Testis (tissue), 2 donors: ENCODE measurements at regions not wholly inside any gene's neighbourhood (a gene's known extent, or its start where the extent isn't known, plus 50 kb on each side); places are given as distances from the start of the nearest gene placed in this dataset.
A peak's percentile ranks its signal among the peaks of the same experiment; 100 is the strongest.
"Not testable (repeated sequence)": the region's sequence is repeated elsewhere in the genome, so short reads cannot be mapped to it uniquely, and the experiment has no call there.

Experiments
- DNase-seq: peaks from one replicate; pipeline ENCODE4 v3.0.0-alpha.2; 2019
- H3K27ac ChIP-seq, 2 donors: fragments of 200-600 bp; sonication (generic); one replicate each; pipeline ENCODE4 v1.5.1; 2019
- H3K27me3 ChIP-seq: fragments of 200-600 bp; sonication (generic); one replicate; pipeline ENCODE4 v1.5.1; 2019
- H3K36me3 ChIP-seq: fragments of 200-600 bp; sonication (generic); one replicate; pipeline ENCODE4 v1.5.1; 2017; ENCODE audit warnings: low read depth; ENCODE audit errors: missing control alignments
- H3K4me1 ChIP-seq: fragments of 200-600 bp; sonication (generic); one replicate; pipeline ENCODE4 v1.5.1; 2019
- H3K4me3 ChIP-seq, 2 donors: fragments of 200-600 bp; sonication (generic); one replicate each; pipeline ENCODE4 v1.5.1; 2017 to 2019
- H3K9me3 ChIP-seq: fragments of 200-600 bp; sonication (generic); one replicate; pipeline ENCODE4 v1.5.1; 2017
- CTCF ChIP-seq, 3 experiments: fragments of 450-650 bp in 2 of 3; fragments of 200-600 bp in 1 of 3; sonication (generic) in 1 of 3; IDR thresholded peaks; one replicate each; pipeline ENCODE4 v1.5.1; 2016 to 2019; ENCODE audit warnings: antibody characterized with exemption in 3 of 3, mild to moderate bottlenecking in 2 of 3, moderate library complexity in 1 of 3
- POLR2A ChIP-seq: fragments of 450-650 bp; IDR thresholded peaks from one replicate; pipeline ENCODE4 v1.6.1; 2017; ENCODE audit warnings: antibody characterized with exemption, mild to moderate bottlenecking, moderate library complexity
- WGBS, 2 donors: methylation state at CpG; one replicate each; pipeline ENCODE4 v1.1.5; 2018; 5-methylcytosine and 5-hydroxymethylcytosine counted together
- intact Hi-C: fragments of 100-400 bp; cut with DNase I; formaldehyde crosslinking; loops from one replicate; pipeline ENCODE4 v1.15.1; 2023; ENCODE audit warnings: low total_unique reads

DNA sequence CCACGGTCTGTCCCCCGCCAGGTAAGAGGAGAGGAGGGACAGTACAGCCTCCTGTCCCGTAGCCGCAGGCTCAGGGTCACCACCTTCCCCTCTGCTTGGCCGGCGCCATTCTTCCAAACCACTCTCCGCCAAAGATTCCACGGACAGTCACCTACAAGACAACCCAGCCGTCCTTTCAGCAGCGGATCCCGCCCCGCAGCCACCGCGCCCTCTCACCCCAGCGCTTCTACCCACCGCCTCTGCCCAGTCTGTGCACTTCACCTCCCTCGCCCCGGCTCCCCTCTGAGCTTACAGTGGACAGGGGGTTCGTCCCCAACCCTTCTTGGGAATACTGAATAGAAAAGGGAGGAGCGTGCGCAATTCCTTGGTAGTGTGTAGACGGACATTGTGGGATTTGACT lies 319.6 kb downstream of the FAM72C start:
- Histone ChIP-seq H3K4me1 (no peaks in the 10 kb centered on the region), H3K27ac (no peak overlapping the region), H3K36me3 (no peaks in the 10 kb centered on the region), H3K4me3 (no peak overlapping the region), H3K27me3 (no peaks in the 10 kb centered on the region), H3K9me3 (no peaks in the 10 kb centered on the region)
- 5 to 13% methylated on average over 21 of the region's 22 CpGs for WGBS, 2 donors
- no peak for DNase-seq
- intact Hi-C loops: no loop called here
- TF ChIP-seq POLR2A: no peak
- no peak for TF ChIP-seq CTCF (IDR thresholded peaks at IDR 0.05)

DNA sequence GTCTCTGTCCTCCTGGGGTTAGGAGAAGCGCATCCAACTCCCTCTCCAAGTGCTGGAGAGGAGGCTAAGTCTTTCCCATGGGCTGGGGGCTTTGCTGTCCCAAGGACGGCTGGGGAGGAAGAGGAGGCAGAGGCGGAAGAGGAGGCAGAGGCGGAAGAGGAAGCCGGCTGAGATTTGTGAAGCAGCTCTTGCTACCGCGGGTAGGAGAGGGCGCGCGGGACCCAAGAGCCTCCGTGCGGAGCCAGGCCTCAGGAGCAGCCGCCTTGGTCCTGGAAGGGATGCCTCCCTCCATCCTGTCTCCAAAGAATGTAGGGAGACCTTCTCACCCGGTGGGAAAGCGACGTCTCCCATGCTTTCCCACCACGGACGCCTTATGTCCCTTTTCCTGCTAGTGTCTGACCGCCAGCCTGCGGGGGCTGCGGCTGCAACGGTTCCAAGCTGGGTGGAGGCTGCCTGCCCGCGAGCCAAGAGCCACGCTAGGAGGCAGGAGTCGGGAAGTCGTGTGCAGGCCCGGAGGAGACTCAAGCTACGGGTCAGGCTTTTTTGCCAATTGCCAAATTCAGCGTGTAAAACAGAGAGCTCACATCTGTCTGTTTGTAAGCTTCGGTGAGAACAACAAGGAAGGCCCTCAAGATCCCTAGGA lies 320.3 kb downstream of the FAM72C start:
- Histone ChIP-seq H3K27ac (no peak overlapping the region), H3K9me3 (no peaks in the 10 kb centered on the region), H3K36me3 (no peaks in the 10 kb centered on the region), H3K4me3 (no peak overlapping the region), H3K4me1 (no peaks in the 10 kb centered on the region), H3K27me3 (no peaks in the 10 kb centered on the region)
- WGBS, 2 donors: 8 to 15% methylated on average over 24 to 28 of the region's 31 CpGs
- intact Hi-C loops: no loop called here
- TF ChIP-seq CTCF (IDR thresholded peaks at IDR 0.05): no peak
- no peak for TF ChIP-seq POLR2A
- peak; percentile 16 for DNase-seq

GRCh38 chr1:143644035-143644434 lies 327.8 kb downstream of the FAM72C start:
- H3K4me3 ChIP-seq, H3K9me3 ChIP-seq, intact Hi-C loops, H3K27me3 ChIP-seq, DNase-seq, H3K27ac ChIP-seq, H3K36me3 ChIP-seq, H3K4me1 ChIP-seq: not testable (repeated sequence)
- WGBS, 2 donors: 33% methylated on average over 1 of the region's 1 CpG

DNA sequence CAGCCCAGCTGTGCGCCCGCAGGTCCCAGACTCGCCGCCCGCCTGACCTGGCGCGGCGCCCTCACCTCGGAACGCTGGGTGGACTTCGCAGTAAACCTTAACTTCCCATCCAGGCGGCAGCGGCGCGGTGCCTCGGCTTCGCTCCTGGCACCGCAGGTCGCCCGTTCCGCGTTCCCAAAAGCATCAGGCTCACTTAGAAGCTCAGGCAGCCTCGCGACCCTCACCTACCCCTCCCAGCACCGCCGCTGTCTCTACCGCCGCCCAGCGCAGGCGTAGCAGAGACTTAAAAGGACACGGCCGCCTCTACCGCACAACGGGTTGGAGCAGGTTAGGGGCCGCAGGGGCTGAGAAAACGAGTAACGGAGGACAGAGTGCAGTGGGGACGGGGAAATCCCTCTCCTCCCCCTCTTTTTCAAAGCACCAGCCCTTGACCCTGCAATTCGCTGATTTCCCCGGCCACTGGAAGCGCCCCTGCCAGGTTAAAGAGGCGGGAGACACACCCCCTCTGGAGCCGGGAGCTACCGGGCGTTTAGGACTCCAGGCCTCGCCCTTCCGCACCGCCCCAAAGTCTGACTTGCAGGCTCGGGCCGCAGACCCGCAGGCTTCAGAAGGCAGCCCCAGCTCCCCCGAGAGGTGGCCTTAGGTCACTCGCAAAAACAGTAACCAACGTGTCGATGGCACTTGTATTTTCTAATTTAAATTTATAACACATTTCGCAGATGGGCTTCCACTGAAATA lies 328.5 kb downstream of the FAM72C start:
- Histone ChIP-seq H3K27ac (no peak overlapping the region), H3K36me3 (no peaks in the 10 kb centered on the region), H3K4me1 (no peaks in the 10 kb centered on the region), H3K9me3 (no peaks in the 10 kb centered on the region), H3K27me3 (no peaks in the 10 kb centered on the region), H3K4me3 (no peak overlapping the region)
- intact Hi-C loops: no loop called here
- WGBS, 2 donors: 2 to 3% methylated on average over 32 to 45 of the region's 56 CpGs
- TF ChIP-seq POLR2A (no peak), CTCF (IDR thresholded peaks at IDR 0.05) (no peak)
- DNase-seq: no peak

- no peaks in the 10 kb centered on the region for H3K9me3 ChIP-seq
- intact Hi-C loops: no loop called here
- 47 to 86% methylated on average over 1 to 2 of the region's 2 CpGs for WGBS, 2 donors
These were observed 345.9 kb downstream of the FAM72C start for GRCh38 chr1:143625886-143626285.

More at GRCh38 chr1:143625886-143626285, 345.9 kb downstream of the FAM72C start:
- peak; percentile 15 for DNase-seq
- no peak overlapping the region for H3K27ac ChIP-seq
- H3K4me1 ChIP-seq: no peaks in the 10 kb centered on the region
- no peak overlapping the region for H3K4me3 ChIP-seq
- no peaks in the 10 kb centered on the region for H3K27me3 ChIP-seq
- H3K36me3 ChIP-seq: no peaks in the 10 kb centered on the region
- no peak for TF ChIP-seq CTCF (IDR thresholded peaks at IDR 0.05)
- no peak for TF ChIP-seq POLR2A
